ENCODE measurements at regions not wholly inside any gene's neighbourhood (a gene's known extent, or its start where the extent isn't known, plus 50 kb on each side); places are given as distances from the start of the nearest gene placed in this dataset.
A peak's percentile ranks its signal among the peaks of the same experiment; 100 is the strongest.

DNA sequence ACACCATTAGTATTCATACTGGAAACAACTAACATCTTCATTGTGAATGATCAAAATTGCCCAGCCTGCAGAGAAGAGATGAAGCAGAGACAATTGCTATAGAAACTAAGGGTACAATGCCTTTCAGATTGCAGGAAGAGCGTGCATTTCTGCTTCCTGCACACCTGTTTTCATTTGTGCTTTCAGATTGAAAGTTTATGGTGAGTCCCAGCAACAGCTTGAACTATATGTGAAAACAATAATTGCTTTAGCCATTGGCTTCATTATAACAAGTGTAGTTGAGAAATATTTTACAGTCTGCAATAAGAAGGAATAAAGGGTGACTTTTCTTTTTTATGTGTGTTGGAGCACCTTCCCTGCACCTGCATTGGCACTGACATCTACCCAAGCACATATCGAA is 136.3 kb downstream of the CD8B2 start:
- DNase-seq: no peak
- ATAC-seq (ENCODE audit: poor library complexity): no peak
- intact Hi-C loops (cut with DNase I): no loop called here

DNA sequence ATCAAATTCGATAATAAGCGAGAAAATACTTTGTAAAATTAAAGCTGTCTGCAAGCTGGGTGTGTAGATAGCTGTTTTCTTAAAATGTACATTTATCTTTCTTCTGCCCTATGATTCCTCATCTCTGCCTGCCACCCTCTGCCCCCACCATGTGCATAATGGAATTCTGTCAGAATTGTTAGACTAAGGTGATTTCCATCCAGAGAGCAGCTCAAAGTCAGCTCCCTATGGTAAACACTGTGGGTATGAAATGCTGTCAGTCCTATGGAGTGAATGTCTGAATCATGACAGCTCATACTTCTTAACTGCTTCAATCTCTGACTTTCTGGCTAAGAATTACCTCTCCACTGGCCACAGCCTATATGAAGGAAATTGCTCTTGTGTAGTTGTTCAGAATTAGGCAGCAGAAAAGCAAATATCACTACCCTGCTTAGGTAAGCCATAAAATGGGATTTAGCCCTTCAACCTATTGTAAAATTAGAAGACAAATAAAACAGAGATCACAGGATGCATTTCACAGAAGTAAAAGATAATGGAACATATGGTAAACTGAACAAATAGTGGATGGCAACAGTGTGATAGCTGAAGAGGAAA is 137.7 kb downstream of the CD8B2 start:
- intact Hi-C loops (cut with DNase I): no loop called here
- no peak for ATAC-seq (ENCODE audit: poor library complexity)

DNA sequence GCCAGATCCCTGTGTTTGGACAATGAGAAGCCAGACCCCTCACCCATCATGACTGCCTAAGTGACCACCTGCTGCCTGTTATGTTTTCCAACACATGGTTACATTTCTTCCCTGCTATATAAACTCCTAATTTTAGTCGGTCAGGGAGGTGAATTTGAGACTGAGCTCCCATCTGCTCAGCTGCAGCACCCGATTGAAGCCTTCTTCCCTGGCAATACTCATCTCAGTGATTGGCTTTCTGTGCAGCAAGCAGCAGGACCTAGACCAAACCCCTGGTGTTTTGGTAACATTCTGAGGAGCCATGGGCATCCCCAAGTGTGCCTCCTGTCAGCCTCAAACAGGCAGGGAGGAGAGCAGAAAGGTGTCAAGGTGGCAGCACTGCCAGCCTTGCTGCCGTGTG is 141.2 kb downstream of the CD8B2 start:
- ATAC-seq (ENCODE audit: poor library complexity) (no peak), DNase-seq (no peak)
- intact Hi-C loops (cut with DNase I): no loop called here

More for the DNA sequence above, 137.7 kb downstream of the CD8B2 start:
- no peak for DNase-seq

DNA sequence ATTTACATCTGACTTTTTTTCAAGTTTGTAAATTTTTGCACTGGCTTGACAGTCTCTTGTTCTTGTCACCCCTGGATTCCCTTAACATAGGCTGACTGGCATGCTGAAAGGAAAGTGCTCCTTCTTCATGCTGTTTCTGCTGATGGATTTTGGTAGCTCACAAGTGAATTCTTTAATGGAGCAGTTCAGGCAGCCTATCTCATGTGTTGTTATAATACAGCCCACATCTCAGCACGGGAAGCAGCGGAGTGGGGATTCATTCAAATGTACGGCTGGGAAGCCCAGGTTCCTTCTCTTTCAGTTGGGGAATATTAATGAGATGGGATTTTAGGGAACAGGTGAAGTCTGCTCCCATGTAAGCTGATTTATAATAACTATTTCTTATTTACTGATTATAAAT is 142.8 kb downstream of the CD8B2 start:
- intact Hi-C loops (cut with DNase I): no loop called here
- ATAC-seq (ENCODE audit: poor library complexity): no peak

GRCh38 chr2:106631281-106631680 is 144.1 kb downstream of the CD8B2 start:
- ATAC-seq (ENCODE audit: poor library complexity) (no peak), DNase-seq (no peak)
- intact Hi-C loops (cut with DNase I): no loop called here

More for the DNA sequence above, 142.8 kb downstream of the CD8B2 start:
- no peak for DNase-seq

DNA sequence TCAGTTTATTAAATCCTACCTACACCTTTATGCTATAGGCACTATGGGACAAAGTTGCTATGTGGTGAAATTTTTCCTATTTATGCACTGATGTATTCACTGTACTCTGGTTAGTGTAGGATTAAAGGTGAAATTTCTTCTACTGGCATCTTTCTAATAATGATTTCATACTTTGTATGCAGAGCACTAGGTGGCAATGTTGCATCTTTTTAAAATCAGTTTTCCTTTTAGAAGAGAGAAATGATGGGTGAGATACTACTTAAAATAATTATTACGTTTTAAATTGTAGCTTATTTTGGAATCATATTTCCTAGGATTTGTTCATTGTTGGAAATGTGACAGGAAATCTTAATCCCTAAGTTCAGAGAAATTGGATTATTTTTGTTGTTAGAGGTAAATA is 150.9 kb downstream of the CD8B2 start:
- intact Hi-C loops (cut with DNase I): no loop called here
- DNase-seq (no peak), ATAC-seq (ENCODE audit: poor library complexity) (peak; percentile 58)

- ATAC-seq (ENCODE audit: poor library complexity) (no peak), DNase-seq (no peak)
- intact Hi-C loops (cut with DNase I): no loop called here
Measured at GRCh38 chr2:106638580-106638979, 151.4 kb downstream of the CD8B2 start.

DNA sequence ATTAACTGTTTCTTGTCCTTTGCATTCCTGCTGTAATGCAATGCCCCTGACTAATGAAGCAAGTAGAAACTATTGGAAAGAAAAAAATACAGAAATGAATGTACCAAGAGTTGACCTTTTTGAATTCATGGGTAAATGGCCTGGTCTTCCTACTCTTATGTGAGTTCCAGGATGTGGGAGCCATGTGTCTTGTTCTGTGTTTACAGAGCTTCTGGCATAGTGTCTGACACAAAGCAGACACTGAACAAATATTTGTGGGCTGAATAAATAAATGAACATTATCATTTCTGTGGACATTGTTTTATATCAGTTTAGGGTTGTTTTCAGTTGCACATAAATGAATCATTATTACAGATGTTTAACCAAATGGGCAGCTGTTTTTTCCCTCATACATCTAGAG is 155.5 kb downstream of the CD8B2 start:
- ATAC-seq (ENCODE audit: poor library complexity) (no peak), DNase-seq (no peak)
- intact Hi-C loops (cut with DNase I): no loop called here

GRCh38 chr2:106644623-106645022 is 157.5 kb downstream of the CD8B2 start:
- ATAC-seq (ENCODE audit: poor library complexity) (no peak), DNase-seq (no peak)
- intact Hi-C loops (cut with DNase I): no loop called here

GRCh38 chr2:106646605-106647004 is 159.4 kb downstream of the CD8B2 start:
- no peak for DNase-seq
- ATAC-seq (ENCODE audit: poor library complexity): no peak
- intact Hi-C loops (cut with DNase I): no loop called here

DNA sequence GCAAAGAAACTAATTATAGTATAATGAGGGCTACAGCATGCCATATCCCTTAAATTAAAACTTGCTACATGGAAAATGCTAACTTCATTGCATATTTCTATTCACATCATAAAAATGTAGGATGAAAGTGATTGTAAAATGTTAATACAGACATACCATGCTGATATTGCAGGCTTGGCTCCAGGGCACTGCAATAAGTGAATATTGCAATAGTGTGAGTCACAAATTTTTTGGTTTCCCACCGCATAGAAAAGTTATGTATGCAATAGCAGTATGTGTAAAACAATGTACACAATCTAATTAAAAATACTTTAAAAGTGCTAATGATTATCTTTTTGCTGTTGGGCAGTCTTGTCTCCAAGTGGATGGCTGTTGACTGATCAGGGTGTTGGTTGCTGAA is 162.1 kb downstream of the CD8B2 start:
- no peak for DNase-seq
- no peak for ATAC-seq (ENCODE audit: poor library complexity)
- intact Hi-C loops (cut with DNase I): no loop called here

GRCh38 chr2:106653465-106653864 is 166.3 kb downstream of the CD8B2 start:
- no peak for DNase-seq
- intact Hi-C loops (cut with DNase I): no loop called here

DNA sequence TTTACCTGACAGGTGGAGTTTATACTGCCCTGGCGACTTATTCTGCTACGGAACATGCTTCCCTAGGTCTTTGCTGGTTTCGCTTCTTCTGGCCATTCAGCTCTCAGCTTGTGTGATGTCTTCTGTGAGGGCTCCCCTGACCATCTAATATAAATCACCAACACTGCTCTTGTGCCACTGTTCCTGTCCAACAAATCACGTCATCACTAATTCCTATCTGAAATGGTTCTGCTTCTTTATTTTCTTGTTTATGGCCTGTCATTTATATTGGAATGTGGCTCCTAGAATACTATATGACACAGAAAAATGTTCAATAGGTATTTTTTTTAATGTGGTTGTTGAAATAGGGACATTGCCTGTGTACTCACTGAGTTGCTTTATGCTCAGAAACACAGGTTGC is 171.5 kb downstream of the CD8B2 start:
- no peak for ATAC-seq (ENCODE audit: poor library complexity)
- intact Hi-C loops (cut with DNase I): no loop called here
- no peak for DNase-seq

More at GRCh38 chr2:106653465-106653864, 166.3 kb downstream of the CD8B2 start:
- ATAC-seq (ENCODE audit: poor library complexity): no peak

DNA sequence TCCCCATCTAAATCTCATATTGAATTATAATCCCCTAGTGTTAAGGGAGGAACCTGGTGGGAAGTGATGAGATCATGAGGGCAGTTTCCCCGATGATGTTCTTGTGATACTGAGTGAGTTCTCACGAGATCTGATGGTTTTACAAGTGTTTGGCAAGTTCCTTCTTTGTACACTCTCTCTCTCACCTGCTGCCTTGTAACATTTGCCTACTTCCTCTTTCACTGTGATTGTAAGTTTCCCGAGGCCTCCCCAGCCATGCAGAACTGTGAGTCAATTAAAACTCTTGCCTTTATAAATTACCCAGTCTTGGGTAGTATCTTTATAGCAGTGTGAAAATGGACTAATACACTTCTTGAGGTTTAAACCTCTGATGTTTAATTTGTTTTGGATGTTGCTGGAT is 177.5 kb downstream of the CD8B2 start:
- DNase-seq: no peak

GRCh38 chr2:106667478-106668070 is 180.4 kb downstream of the CD8B2 start:
- no peak for DNase-seq
- intact Hi-C loops (cut with DNase I): no loop called here
- ATAC-seq (ENCODE audit: poor library complexity): no peak

More for the DNA sequence above, 177.5 kb downstream of the CD8B2 start:
- no peak for ATAC-seq (ENCODE audit: poor library complexity)
- intact Hi-C loops (cut with DNase I): no loop called here

GRCh38 chr2:106685180-106685897 is 198.2 kb downstream of the CD8B2 start:
- ATAC-seq (ENCODE audit: poor library complexity) (no peak), DNase-seq (no peak)
- intact Hi-C loops (cut with DNase I): no loop called here

DNA sequence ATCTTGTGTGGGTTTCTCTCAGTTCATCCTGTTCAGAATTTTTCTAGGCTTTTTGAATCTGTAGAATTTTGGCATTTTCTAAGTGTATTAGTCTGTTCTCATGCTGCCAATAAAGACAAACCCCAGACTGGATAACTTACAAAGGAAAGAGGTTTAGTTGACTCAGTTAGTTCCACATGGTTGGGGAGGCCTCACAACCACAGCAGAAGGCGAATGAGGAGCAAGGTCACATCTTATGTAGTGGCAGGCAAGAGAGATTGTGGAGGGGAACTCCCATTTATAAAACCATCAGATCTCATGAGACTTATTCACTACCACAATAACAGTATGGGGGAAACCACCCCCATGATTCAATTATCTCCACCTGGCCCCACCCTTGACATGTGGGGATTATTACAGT is 199.2 kb downstream of the ST6GAL2 start:
- DNase-seq: no peak
- intact Hi-C loops (cut with DNase I): no loop called here
- ATAC-seq (ENCODE audit: poor library complexity): no peak

DNA sequence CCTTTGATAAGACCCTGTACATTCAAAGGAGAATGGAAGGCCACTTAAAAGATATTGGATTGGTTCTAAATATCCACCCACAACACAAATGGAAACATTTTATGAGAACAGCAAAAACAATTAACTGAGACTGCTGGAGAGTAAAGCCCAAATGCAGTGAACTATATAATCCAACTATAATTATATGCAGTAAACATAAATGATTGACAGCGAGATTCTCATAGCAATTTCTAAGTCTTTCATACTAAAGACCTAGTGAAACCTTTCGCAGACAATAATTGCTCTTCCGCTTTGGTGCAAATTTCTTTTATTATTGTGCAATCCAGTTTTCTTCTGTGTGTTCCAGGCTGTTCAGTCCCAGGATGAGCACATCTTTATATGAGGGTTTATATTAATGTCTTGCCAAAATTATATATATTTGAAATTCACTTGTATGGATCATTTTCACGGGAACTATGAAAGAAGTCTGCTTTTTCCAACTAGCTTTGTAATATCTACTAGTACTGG is 190.9 kb downstream of the ST6GAL2 start:
- ATAC-seq (ENCODE audit: poor library complexity) (no peak), DNase-seq (no peak)
- intact Hi-C loops (cut with DNase I): no loop called here

- DNase-seq (no peak), ATAC-seq (ENCODE audit: poor library complexity) (no peak)
- intact Hi-C loops (cut with DNase I): no loop called here
Measured at GRCh38 chr2:106695919-106696318, 190.0 kb downstream of the ST6GAL2 start.

- intact Hi-C loops (cut with DNase I): no loop called here
- ATAC-seq (ENCODE audit: poor library complexity): no peak
Measured at GRCh38 chr2:106700616-106701015, 185.4 kb downstream of the ST6GAL2 start.

More at GRCh38 chr2:106700616-106701015, 185.4 kb downstream of the ST6GAL2 start:
- no peak for DNase-seq
